ENCODE measurements at regions not wholly inside any gene's neighbourhood (a gene's known extent, or its start where the extent isn't known, plus 50 kb on each side); places are given as distances from the start of the nearest gene placed in this dataset.

DNA sequence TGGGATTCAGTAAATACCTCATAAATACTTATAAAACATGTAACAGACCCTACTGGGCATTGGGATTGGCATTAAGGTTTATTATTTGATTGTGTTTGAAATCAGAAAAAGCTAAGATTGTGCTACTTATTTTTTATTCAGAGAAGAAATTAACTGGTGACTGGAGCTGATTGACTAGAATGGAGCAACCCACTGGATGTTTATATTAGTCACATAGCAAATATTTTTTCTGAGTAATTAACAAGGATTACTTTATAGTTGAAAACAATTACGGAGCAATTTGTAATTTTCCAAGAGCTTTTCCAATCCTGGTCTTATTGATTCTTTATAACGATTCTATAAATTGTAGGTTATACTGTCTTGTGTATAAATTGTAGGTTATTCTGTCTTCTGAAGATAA lies 208.7 kb downstream of the HLX start:
- CTCF ChIA-PET = interaction anchor here (0.8 to 2.3 kb wide), 7 partner anchors 10 to 179 kb away, joined by 3 to 8 read pairs (median 3); no protein-coding TSS in a partner anchor
- Histone ChIP-seq H3K27ac (ENCODE audit: insufficient read depth, low read depth, low read length) (no peak overlapping the region), H3K79me2 (ENCODE audit: control insufficient read depth, insufficient read depth, low read length) (no peaks in the 10 kb centered on the region), H4K20me1 (replicated peaks; ENCODE audit: control insufficient read depth, extremely low read depth, insufficient read depth, low read length) (no peaks in the 10 kb centered on the region), H3K9me3 (replicated peaks; ENCODE audit: control insufficient read depth, insufficient read depth, low read length) (no peaks in the 10 kb centered on the region), H3K9ac (replicated peaks; ENCODE audit: extremely low read depth, insufficient read depth, low read length) (no peak overlapping the region), H3K27me3 (ENCODE audit: control insufficient read depth in 2 of 2, insufficient read depth in 2 of 2, low read length in 2 of 2) (no peaks in the 10 kb centered on the region), H3K36me3 (ENCODE audit: control insufficient read depth in 2 of 2, extremely low read depth in 1 of 2, insufficient read depth in 2 of 2, low read length in 2 of 2) (no peaks in the 10 kb centered on the region), H3K4me2 (ENCODE audit: insufficient read depth, low read length) (no peak overlapping the region), H2AFZ (ENCODE audit: low read depth, low read length) (no peak overlapping the region), H3K9me1 (replicated peaks; ENCODE audit: control insufficient read depth, extremely low read depth, insufficient read depth, low read length) (no peaks in the 10 kb centered on the region), H3K4me3 (replicated peaks in 1 of 3; ENCODE audit: insufficient read depth in 1 of 3, low read depth in 1 of 3, low read length in 3 of 3) (no peak overlapping the region), H3K4me1 (ENCODE audit: control insufficient read depth, extremely low read depth, insufficient read depth, low read length) (peaks cover 11% of the 10 kb centered on the region)
- TF ChIP-seq GATA2 (IDR thresholded peaks at IDR 0.05; ENCODE audit: insufficient read depth, insufficient read length, low read depth, low read length) = no peak
- no peak for TF ChIP-seq MYC (IDR thresholded peaks at IDR 0.05; ENCODE audit: low read depth, low read length)
- POLR2A ChIA-PET = no interaction called here
- FAIRE-seq = no peak
- intact Hi-C loops (cut with micrococcal nuclease) = loop anchor here (5.0 kb wide), 2 partner anchors 56 to 114 kb away; no protein-coding TSS in a partner anchor
- BruUV-seq (replicated peaks) = no TSS peak
- dilution Hi-C loops (cut with MboI; ENCODE audit: extremely low pct_ligation_motif_present, low sequenced_read_pairs) = no loop called here
- no peak for DNase-seq (ENCODE audit: low read depth, low spot score)

DNA sequence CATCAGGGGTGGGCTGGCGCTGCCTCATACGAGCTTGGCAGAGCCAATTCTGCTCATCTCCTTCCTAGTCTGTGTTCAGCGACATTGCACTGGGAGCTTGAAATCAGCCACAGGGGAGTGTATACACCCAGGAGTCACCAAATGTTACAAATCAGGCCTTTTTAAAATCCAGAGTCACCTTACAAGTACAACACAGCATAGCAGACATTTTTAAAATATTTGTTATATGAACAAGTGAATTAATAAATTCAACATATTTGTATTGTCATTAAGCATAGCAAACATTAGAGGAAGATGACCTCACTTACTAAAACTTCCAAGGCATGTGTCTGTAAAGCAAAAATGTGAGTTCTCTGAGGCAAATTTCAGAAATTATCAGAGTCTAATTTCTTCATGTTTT lies 210.0 kb downstream of the HLX start:
- Histone ChIP-seq H3K9me3 (replicated peaks; ENCODE audit: control insufficient read depth, insufficient read depth, low read length) (no peaks in the 10 kb centered on the region), H3K27ac (ENCODE audit: insufficient read depth, low read depth, low read length) (peak overlapping the region; percentile 15), H3K9ac (replicated peaks; ENCODE audit: extremely low read depth, insufficient read depth, low read length) (no peak overlapping the region), H3K9me1 (replicated peaks; ENCODE audit: control insufficient read depth, extremely low read depth, insufficient read depth, low read length) (no peaks in the 10 kb centered on the region), H3K36me3 (ENCODE audit: control insufficient read depth in 2 of 2, extremely low read depth in 1 of 2, insufficient read depth in 2 of 2, low read length in 2 of 2) (no peaks in the 10 kb centered on the region), H3K4me3 (replicated peaks in 1 of 3; ENCODE audit: insufficient read depth in 1 of 3, low read depth in 1 of 3, low read length in 3 of 3) (no peak overlapping the region), H2AFZ (ENCODE audit: low read depth, low read length) (peak overlapping the region; percentile 63), H3K4me2 (ENCODE audit: insufficient read depth, low read length) (no peak overlapping the region), H3K79me2 (ENCODE audit: control insufficient read depth, insufficient read depth, low read length) (no peaks in the 10 kb centered on the region), H4K20me1 (replicated peaks; ENCODE audit: control insufficient read depth, extremely low read depth, insufficient read depth, low read length) (no peaks in the 10 kb centered on the region), H3K27me3 (ENCODE audit: control insufficient read depth in 2 of 2, insufficient read depth in 2 of 2, low read length in 2 of 2) (no peaks in the 10 kb centered on the region), H3K4me1 (ENCODE audit: control insufficient read depth, extremely low read depth, insufficient read depth, low read length) (peaks cover 11% of the 10 kb centered on the region)
- FAIRE-seq (no peak), DNase-seq (ENCODE audit: low read depth, low spot score) (peak; percentile 19)
- dilution Hi-C loops (cut with MboI; ENCODE audit: extremely low pct_ligation_motif_present, low sequenced_read_pairs) (no loop called here), intact Hi-C loops (cut with micrococcal nuclease) (loop anchor here (5.0 kb wide), 2 partner anchors 57 to 113 kb away; no protein-coding TSS in a partner anchor)
- POLR2A ChIA-PET = no interaction called here
- TF ChIP-seq, protein P1, sequence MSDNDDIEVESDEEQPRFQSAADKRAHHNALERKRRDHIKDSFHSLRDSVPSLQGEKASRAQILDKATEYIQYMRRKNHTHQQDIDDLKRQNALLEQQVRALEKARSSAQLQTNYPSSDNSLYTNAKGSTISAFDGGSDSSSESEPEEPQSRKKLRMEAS (IDR thresholded peaks at IDR 0.05; ENCODE audit: insufficient read depth, insufficient read length) = no peak
- TF ChIP-seq GATA2 (IDR thresholded peaks at IDR 0.05; ENCODE audit: insufficient read depth, insufficient read length, low read depth, low read length) (no peak), FOS (IDR thresholded peaks at IDR 0.05; ENCODE audit: borderline replicate concordance, insufficient read depth, low read length) (peak; percentile 20)
- CTCF ChIA-PET = no interaction called here
- BruUV-seq (replicated peaks) = no TSS peak
